MCF 10A (cell line): ENCODE measurements at regions not wholly inside any gene's neighbourhood (a gene's known extent, or its start where the extent isn't known, plus 50 kb on each side); places are given as distances from the start of the nearest gene placed in this dataset.

Experiments
- BruUV-seq: library from RNA; stranded (reverse); fragments of 400-500 nt; replicated peaks from 2 replicates; lab custom pipeline; 2021; lab: Mats Ljungman, UMichigan
- CTCF ChIA-PET: fragments of 300-600 bp; sonication (Branson Sonifier 250); formaldehyde crosslinking; extraction: SDS; loops from one replicate; lab custom pipeline; 2021; ENCODE audit warnings: antibody characterized with exemption, inconsistent platforms; lab: Yijun Ruan, JAX
- POLR2A ChIA-PET: fragments of 300-600, 350-650 bp; sonication (Branson Sonifier 250); formaldehyde crosslinking; extraction: SDS; loops from one replicate; lab custom pipeline; 2020; ENCODE audit warnings: antibody characterized with exemption, inconsistent platforms; lab: Yijun Ruan, JAX
- DNase-seq: peaks from one replicate; pipeline ENCODE4 v3.0.0-alpha.2; 2018; ENCODE audit not compliant: unreplicated experiment
- H3K27ac Mint-ChIP-seq: one replicate; pipeline ENCODE4 v1.8.0; 2022; ENCODE audit warnings: mild to moderate bottlenecking, low read depth, mixed read lengths; ENCODE audit not compliant: unreplicated experiment
- H3K27me3 Mint-ChIP-seq: one replicate; pipeline ENCODE4 v1.8.0; 2022; ENCODE audit warnings: mixed read lengths; ENCODE audit not compliant: insufficient read depth, unreplicated experiment
- H3K36me3 Mint-ChIP-seq: one replicate; pipeline ENCODE4 v1.8.0; 2022; ENCODE audit warnings: mild to moderate bottlenecking, moderate library complexity, mixed read lengths; ENCODE audit not compliant: insufficient read depth, unreplicated experiment
- H3K4me1 Mint-ChIP-seq: one replicate; pipeline ENCODE4 v1.8.0; 2022; ENCODE audit warnings: mixed read lengths; ENCODE audit not compliant: insufficient read depth, unreplicated experiment
- H3K4me3 Mint-ChIP-seq: one replicate; pipeline ENCODE4 v1.8.0; 2022; ENCODE audit warnings: mild to moderate bottlenecking, moderate library complexity, mixed read lengths; ENCODE audit not compliant: unreplicated experiment
- H3K9me3 Mint-ChIP-seq: one replicate; pipeline ENCODE4 v1.8.0; 2022; ENCODE audit warnings: mixed read lengths; ENCODE audit not compliant: unreplicated experiment
- intact Hi-C: fragments of 100-400 bp; cut with micrococcal nuclease; formaldehyde crosslinking; loops from 2 replicates; pipeline ENCODE4 v1.14.1; 2022
- TF ChIP-seq, protein P1 (sequence below): fragments of 200-600 bp; IDR thresholded peaks from one replicate; pipeline ENCODE4 v1.8.0; 2022; ENCODE audit warnings: antibody characterized with exemption, mild to moderate bottlenecking; ENCODE audit not compliant: unreplicated experiment

DNA sequence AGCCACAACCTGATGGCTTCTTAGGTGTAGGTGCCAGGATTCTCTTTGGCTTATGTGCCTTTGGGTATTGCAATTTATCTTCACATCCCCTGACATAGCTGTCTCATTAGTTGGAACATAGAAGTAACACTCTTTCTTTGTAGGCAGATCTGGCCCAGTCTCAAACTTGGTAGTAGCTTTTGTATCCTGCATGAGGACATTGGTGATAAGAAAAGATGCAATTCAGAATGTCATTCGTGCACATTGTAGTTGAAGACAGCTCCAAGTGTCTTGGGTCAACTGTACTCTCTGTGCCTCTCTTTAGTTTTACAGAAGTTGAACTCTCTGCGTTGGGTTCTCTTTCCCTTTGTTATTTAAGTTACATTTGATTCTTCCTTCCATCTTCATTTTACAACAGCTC lies 69.6 kb upstream of the BCL11A start:
- no peaks in the 10 kb centered on the region for H3K9me3 Mint-ChIP-seq
- H3K27ac Mint-ChIP-seq: no peak overlapping the region
- POLR2A ChIA-PET: interaction anchor here (0.6 kb wide), 1 partner anchor 1711 kb away, joined by 4 read pairs; no protein-coding TSS in a partner anchor
- intact Hi-C loops: no loop called here
- H3K4me1 Mint-ChIP-seq: no peaks in the 10 kb centered on the region
- H3K36me3 Mint-ChIP-seq: no peaks in the 10 kb centered on the region
- TF ChIP-seq, protein P1, sequence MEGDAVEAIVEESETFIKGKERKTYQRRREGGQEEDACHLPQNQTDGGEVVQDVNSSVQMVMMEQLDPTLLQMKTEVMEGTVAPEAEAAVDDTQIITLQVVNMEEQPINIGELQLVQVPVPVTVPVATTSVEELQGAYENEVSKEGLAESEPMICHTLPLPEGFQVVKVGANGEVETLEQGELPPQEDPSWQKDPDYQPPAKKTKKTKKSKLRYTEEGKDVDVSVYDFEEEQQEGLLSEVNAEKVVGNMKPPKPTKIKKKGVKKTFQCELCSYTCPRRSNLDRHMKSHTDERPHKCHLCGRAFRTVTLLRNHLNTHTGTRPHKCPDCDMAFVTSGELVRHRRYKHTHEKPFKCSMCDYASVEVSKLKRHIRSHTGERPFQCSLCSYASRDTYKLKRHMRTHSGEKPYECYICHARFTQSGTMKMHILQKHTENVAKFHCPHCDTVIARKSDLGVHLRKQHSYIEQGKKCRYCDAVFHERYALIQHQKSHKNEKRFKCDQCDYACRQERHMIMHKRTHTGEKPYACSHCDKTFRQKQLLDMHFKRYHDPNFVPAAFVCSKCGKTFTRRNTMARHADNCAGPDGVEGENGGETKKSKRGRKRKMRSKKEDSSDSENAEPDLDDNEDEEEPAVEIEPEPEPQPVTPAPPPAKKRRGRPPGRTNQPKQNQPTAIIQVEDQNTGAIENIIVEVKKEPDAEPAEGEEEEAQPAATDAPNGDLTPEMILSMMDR: no peak
- DNase-seq: no peak
- CTCF ChIA-PET: interaction anchor here (0.6 kb wide), 1 partner anchor 57 kb away, joined by 3 read pairs; no protein-coding TSS in a partner anchor
- H3K27me3 Mint-ChIP-seq: peaks cover 51% of the 10 kb centered on the region
- BruUV-seq: no TSS peak
- no peak overlapping the region for H3K4me3 Mint-ChIP-seq

DNA sequence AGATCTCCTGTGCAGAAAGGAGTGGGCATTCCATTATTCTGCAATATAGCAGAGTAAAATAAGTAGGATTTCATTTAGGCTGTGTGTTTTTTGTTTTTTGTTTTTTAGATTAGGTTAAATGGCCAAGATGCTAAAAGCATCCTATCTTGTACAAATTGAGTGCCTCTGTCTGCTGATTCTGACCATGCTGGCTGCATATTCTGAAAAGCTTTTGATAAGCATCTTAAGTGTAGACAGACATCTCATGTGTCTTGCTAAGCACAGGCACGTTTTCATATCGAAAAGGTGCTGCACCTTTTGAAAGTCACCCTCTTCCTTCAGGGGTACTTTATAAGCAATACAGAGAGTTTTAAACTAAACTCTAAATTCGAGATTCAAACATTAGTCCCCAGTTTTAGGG lies 74.0 kb upstream of the BCL11A start:
- no peaks in the 10 kb centered on the region for H3K9me3 Mint-ChIP-seq
- BruUV-seq: no TSS peak
- DNase-seq: no peak
- H3K4me1 Mint-ChIP-seq: peaks cover 6% of the 10 kb centered on the region
- no peak overlapping the region for H3K4me3 Mint-ChIP-seq
- no peaks in the 10 kb centered on the region for H3K36me3 Mint-ChIP-seq
- H3K27me3 Mint-ChIP-seq: peaks cover 42% of the 10 kb centered on the region
- H3K27ac Mint-ChIP-seq: no peak overlapping the region
- TF ChIP-seq, protein P1: no peak
- intact Hi-C loops: no loop called here
- ChIA-PET POLR2A (no interaction called here), CTCF (interaction anchor here (0.6 to 3.4 kb wide), 5 partner anchors 14 to 1472 kb away, joined by 3 to 22 read pairs (median 3); no protein-coding TSS in a partner anchor)

- ChIA-PET CTCF (interaction anchor here (1.2 to 3.4 kb wide), 3 partner anchors 13 to 46 kb away, joined by 3 to 22 read pairs (median 6); no protein-coding TSS in a partner anchor), POLR2A (no interaction called here)
- intact Hi-C loops: no loop called here
- TF ChIP-seq, protein P1: no peak
- Mint-ChIP-seq H3K4me1 (peaks cover 6% of the 10 kb centered on the region), H3K4me3 (no peak overlapping the region), H3K27me3 (peaks cover 37% of the 10 kb centered on the region), H3K36me3 (no peaks in the 10 kb centered on the region), H3K9me3 (no peaks in the 10 kb centered on the region), H3K27ac (no peak overlapping the region)
- no TSS peak for BruUV-seq
- DNase-seq: no peak
Measured at GRCh38 chr2:60628026-60628425, 74.6 kb upstream of the BCL11A start.

- no TSS peak for BruUV-seq
- H3K4me3 Mint-ChIP-seq: no peak overlapping the region
- DNase-seq: no peak
- no peaks in the 10 kb centered on the region for H3K36me3 Mint-ChIP-seq
- CTCF ChIA-PET: interaction anchor here (0.6 to 3.4 kb wide), 7 partner anchors 13 to 75 kb away, joined by 3 to 22 read pairs (median 4); no protein-coding TSS in a partner anchor
- H3K27ac Mint-ChIP-seq: no peak overlapping the region
- peaks cover 30% of the 10 kb centered on the region for H3K27me3 Mint-ChIP-seq
- H3K9me3 Mint-ChIP-seq: no peaks in the 10 kb centered on the region
- peaks cover 6% of the 10 kb centered on the region for H3K4me1 Mint-ChIP-seq
- POLR2A ChIA-PET: interaction anchor here (0.8 kb wide), 1 partner anchor 76 kb away, joined by 3 read pairs; the partner anchor contains the start of gene BCL11A
- intact Hi-C loops: no loop called here
- TF ChIP-seq, protein P1: no peak
Measured at GRCh38 chr2:60628615-60629304, 75.3 kb upstream of the BCL11A start.
